ENCODE measurements at regions not wholly inside any gene's neighbourhood (a gene's known extent, or its start where the extent isn't known, plus 50 kb on each side); places are given as distances from the start of the nearest gene placed in this dataset.

DNA sequence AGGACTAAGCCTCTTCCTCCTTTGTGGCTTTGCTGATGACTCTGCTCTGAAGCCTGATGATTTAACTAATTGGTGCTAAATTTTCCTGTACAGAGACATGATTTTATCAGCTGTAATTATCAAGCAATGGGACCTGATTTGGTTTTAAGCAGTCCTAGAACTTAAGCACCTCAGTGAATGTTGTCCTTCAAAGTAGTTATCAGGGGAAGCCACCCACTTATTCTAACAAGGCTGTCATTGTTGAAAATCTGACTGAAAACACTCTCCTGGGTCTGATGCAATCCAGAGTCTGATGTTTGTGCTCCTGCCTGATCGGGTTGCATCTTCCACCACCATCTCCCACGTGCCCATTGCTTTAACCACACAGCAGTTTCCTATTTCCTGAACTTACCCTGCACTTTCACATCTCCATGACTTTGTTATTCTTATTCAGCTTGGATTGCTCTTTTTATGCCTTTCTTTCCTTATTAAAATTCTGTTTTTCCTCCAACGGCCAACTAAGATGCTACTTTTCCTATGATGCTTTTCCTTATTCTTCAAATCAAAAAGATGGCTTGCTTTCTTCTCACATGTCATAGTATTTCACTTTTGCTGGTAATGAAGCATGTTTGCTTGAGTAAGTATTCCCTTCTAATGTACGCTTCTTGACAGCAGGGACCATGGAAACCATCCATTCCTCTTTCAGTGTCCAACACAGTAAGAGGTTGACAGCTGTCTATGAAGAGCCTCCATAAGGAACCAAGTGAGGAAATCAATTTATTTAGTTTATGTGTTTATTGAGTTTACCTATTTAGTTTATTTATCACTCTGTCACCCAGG is 55.0 kb downstream of the S1PR1 start:
- FAIRE-seq, result no peak
- H3K18ac ChIP-seq (ENCODE audit: extremely low read depth, low read length), result no peak overlapping the region

More for the DNA sequence above, 55.0 kb downstream of the S1PR1 start:
- Histone ChIP-seq H4K20me1 (replicated peaks in 1 of 2; ENCODE audit: control insufficient read depth in 1 of 2, insufficient read depth in 2 of 2, low read length in 2 of 2) (no peaks in the 10 kb centered on the region), H2AFZ (ENCODE audit: low read length) (peak overlapping the region; percentile 61), H3K23me2 (ENCODE audit: low read depth, low read length) (no peaks in the 10 kb centered on the region), H2AK5ac (ENCODE audit: low read depth, low read length) (no peak overlapping the region), H3K27ac (ENCODE audit: low read depth, low read length) (no peak overlapping the region), H3K23ac (ENCODE audit: insufficient read length) (no peak overlapping the region), H3K4me3 (ENCODE audit: extremely low read depth in 1 of 4, insufficient read depth in 2 of 4, low read depth in 3 of 4, low read length in 4 of 4) (no peak overlapping the region), H4K5ac (ENCODE audit: insufficient read length, low read depth, low read length) (no peak overlapping the region), H2BK5ac (ENCODE audit: low read depth, low read length) (no peak overlapping the region), H4K8ac (ENCODE audit: extremely low read depth, insufficient read depth, low read length) (no peak overlapping the region), H3K4ac (replicated peaks; ENCODE audit: insufficient read length, low read depth, low read length) (no peak overlapping the region), H3K4me1 (replicated peaks in 1 of 4; ENCODE audit: control insufficient read depth in 3 of 4, insufficient read depth in 4 of 4, low read length in 3 of 4) (peaks cover 0 to 4% (median under 1%) of the 10 kb centered on the region in 4 experiments; a peak in 2 of 7 replicates), H3K4me2 (ENCODE audit: insufficient read depth in 1 of 2, low read depth in 2 of 2, low read length in 2 of 2) (no peak overlapping the region), H2BK12ac (ENCODE audit: low read depth, low read length) (no peak overlapping the region), H3K27me3 (replicated peaks in 1 of 4; ENCODE audit: control insufficient read depth in 3 of 4, extremely low read depth in 1 of 4, insufficient read depth in 3 of 4, low read length in 3 of 4) (no peaks in the 10 kb centered on the region), H2BK20ac (ENCODE audit: low read length) (0 out of 2 replicates have a peak overlapping the region, but pooled peaks have one; percentile 10), H3K79me1 (ENCODE audit: low read depth, low read length) (no peaks in the 10 kb centered on the region), H3K36me3 (ENCODE audit: control insufficient read depth in 2 of 4, insufficient read depth in 4 of 4, low read length in 3 of 4) (no peaks in the 10 kb centered on the region), H3K56ac (replicated peaks; ENCODE audit: insufficient read length, low read depth, low read length) (no peak overlapping the region), H4K91ac (replicated peaks; ENCODE audit: insufficient read length, low read length) (no peak overlapping the region), H3K79me2 (ENCODE audit: control insufficient read depth in 1 of 2, insufficient read depth in 2 of 2, low read length in 2 of 2) (no peaks in the 10 kb centered on the region), H2BK120ac (replicated peaks; ENCODE audit: low read depth, low read length) (no peak overlapping the region), H3K9me3 (ENCODE audit: insufficient read depth in 2 of 2, low read depth in 1 of 2, low read length in 1 of 2) (no peaks in the 10 kb centered on the region), H2BK15ac (ENCODE audit: low read length) (no peak overlapping the region), H3K14ac (ENCODE audit: insufficient read length) (no peak overlapping the region), H3K9ac (replicated peaks in 1 of 4; ENCODE audit: extremely low read depth in 1 of 4, low read depth in 3 of 4, low read length in 3 of 4) (no peak overlapping the region)
- TF ChIP-seq JUN (IDR thresholded peaks at IDR 0.05; ENCODE audit: low read depth, low read length) (no peak), CEBPB (IDR thresholded peaks at IDR 0.05; ENCODE audit: low read depth, low read length) (peak; percentile 62; the same call in 1 of the 2 replicates)
- DNase-seq (ENCODE audit: low read depth in 1 of 2, low spot score in 2 of 2), result no peak
- ChIA-PET POLR2A (ENCODE audit: partially characterized antibody) (no interaction called here), CTCF (ENCODE audit: partially characterized antibody) (interaction anchor here (0.7 to 7.3 kb wide), 12 partner anchors 9 to 370 kb away, joined by 3 to 41 read pairs (median 4); partner anchors contain the start of gene S1PR1)
- 77% methylated on average over 4 of the region's 4 CpGs; no CpG with 5 or more reads in 1 of the 2 experiments for WGBS, 2 experiments (ENCODE audit: extremely low coverage in 1 of 2, insufficient coverage in 1 of 2, insufficient read length in 1 of 2, insufficient replicate concordance in 2 of 2, low coverage in 1 of 2, low lambda C conversion rate in 2 of 2, missing lambda C conversion rate in 1 of 2)
